Ovary (tissue), 7 donors: ENCODE measurements at regions not wholly inside any gene's neighbourhood (a gene's known extent, or its start where the extent isn't known, plus 50 kb on each side); places are given as distances from the start of the nearest gene placed in this dataset.

Source experiments
- DNase-seq, 5 donors: peaks; one replicate each; pipeline ENCODE4 v3.0.0-alpha.2; 2019 to 2020
- H3K27ac ChIP-seq, 2 donors: fragments of 200-600 bp; one replicate each; pipeline versions ENCODE4 v1.5.1 to v1.8.0; 2019 to 2022
- H3K27me3 ChIP-seq: fragments of 200-600 bp; one replicate; pipeline ENCODE4 v1.8.0; 2022
- H3K36me3 ChIP-seq: fragments of 200-600 bp; sonication (generic); one replicate; pipeline ENCODE4 v1.5.1; 2019
- H3K4me1 ChIP-seq: one replicate; pipeline ENCODE4 v1.8.1; 2013; ENCODE audit warnings: mild to moderate bottlenecking, moderate library complexity; ENCODE audit not compliant: insufficient read depth
- H3K4me3 ChIP-seq: fragments of 200-600 bp; sonication (generic); one replicate; pipeline ENCODE4 v1.5.1; 2017
- H3K9me3 ChIP-seq, 2 donors: fragments of 200-600 bp in 1 of 2; sonication (generic) in 1 of 2; one replicate each; pipeline versions ENCODE4 v1.5.1 to v1.8.1; 2013 to 2019; ENCODE audit warnings: mild to moderate bottlenecking in 1 of 2, moderate library complexity in 1 of 2
- CTCF ChIP-seq, 3 donors: fragments of 450-650 bp in 2 of 3; fragments of 200-600 bp in 1 of 3; IDR thresholded peaks; one replicate each; pipeline versions ENCODE4 v1.5.1 to v1.8.0; 2016 to 2022; ENCODE audit warnings: antibody characterized with exemption in 3 of 3, mild to moderate bottlenecking in 1 of 3
- EP300 ChIP-seq: sonication (generic); formaldehyde crosslinking; IDR thresholded peaks from one replicate; pipeline ENCODE4 v1.6.1; 2017; ENCODE audit warnings: antibody characterized with exemption
- POLR2A ChIP-seq: fragments of 450-650 bp; IDR thresholded peaks from one replicate; pipeline ENCODE4 v1.6.1; 2017; ENCODE audit warnings: antibody characterized with exemption, mild to moderate bottlenecking, moderate library complexity
- WGBS, 3 donors: extraction: QIAGEN DNeasy Blood & Tissue Kit in 1 of 3; methylation state at CpG; one replicate each; pipeline versions ENCODE4 v1.1.5 to v1.1.7; 2013 to 2017; 5-methylcytosine and 5-hydroxymethylcytosine counted together
- intact Hi-C, 4 donors: fragments of 100-400 bp; cut with DNase I; formaldehyde crosslinking; loops; one replicate each; pipeline versions ENCODE4 v1.11.0 to v1.15.1; 2022 to 2023
- donor health status: DM: no; HTN: no; CAD: no; lungs with moderate emphysema.
- donor health status: DM: no; HTN: no; CAD: no.
- donor health status: Bipolar disorder and iron deficiency.
- donor health status: DM: no; HTN: no; CAD: no.
- donor health status: DM: yes; HTN: yes; CAD: no.

GRCh38 chr21:31500982-31501381 is 156.9 kb upstream of the TIAM1 start:
- no peaks in the 10 kb centered on the region for H3K36me3 ChIP-seq
- intact Hi-C loops = no loop called here
- 58 to 62% (median 59%) methylated on average over 7 of the region's 7 CpGs for WGBS, 3 donors
- no peaks in the 10 kb centered on the region for H3K4me1 ChIP-seq
- H3K9me3 ChIP-seq = no peaks in the 10 kb centered on the region
- H3K27ac ChIP-seq = no peak overlapping the region
- no peaks in the 10 kb centered on the region for H3K27me3 ChIP-seq
- TF ChIP-seq POLR2A = no peak
- H3K4me3 ChIP-seq = no peak overlapping the region
- no peak for DNase-seq

GRCh38 chr21:31500071-31500470 is 156.0 kb upstream of the TIAM1 start:
- Histone ChIP-seq H3K4me1 (no peaks in the 10 kb centered on the region), H3K27ac (no peak overlapping the region), H3K36me3 (no peaks in the 10 kb centered on the region), H3K4me3 (no peak overlapping the region), H3K9me3 (no peaks in the 10 kb centered on the region), H3K27me3 (no peaks in the 10 kb centered on the region)
- intact Hi-C loops = no loop called here
- no peak for DNase-seq
- 83 to 86% (median 85%) methylated on average over 5 of the region's 5 CpGs for WGBS, 3 donors
- no peak for TF ChIP-seq EP300
- no peak for TF ChIP-seq POLR2A
- TF ChIP-seq CTCF (IDR thresholded peaks at IDR 0.05) = no peak

- Histone ChIP-seq H3K27me3 (no peaks in the 10 kb centered on the region), H3K27ac (no peak overlapping the region), H3K9me3 (no peaks in the 10 kb centered on the region), H3K4me1 (no peaks in the 10 kb centered on the region), H3K36me3 (no peaks in the 10 kb centered on the region), H3K4me3 (no peak overlapping the region)
- intact Hi-C loops = no loop called here
- DNase-seq = no peak
- 0 to 38% (median 0%) methylated on average over 1 of the region's 1 CpG for WGBS, 3 donors
- TF ChIP-seq EP300 = no peak
- TF ChIP-seq POLR2A = no peak
- TF ChIP-seq CTCF (IDR thresholded peaks at IDR 0.05) = no peak
These were observed 154.9 kb upstream of the TIAM1 start for GRCh38 chr21:31498985-31499384.

GRCh38 chr21:31497914-31498313 is 153.9 kb upstream of the TIAM1 start:
- 67 to 75% (median 75%) methylated on average over 3 of the region's 3 CpGs for WGBS, 3 donors

More at GRCh38 chr21:31497914-31498313, 153.9 kb upstream of the TIAM1 start:
- Histone ChIP-seq H3K27ac (no peak overlapping the region), H3K4me3 (no peak overlapping the region), H3K27me3 (no peaks in the 10 kb centered on the region), H3K36me3 (no peaks in the 10 kb centered on the region), H3K4me1 (no peaks in the 10 kb centered on the region), H3K9me3 (no peaks in the 10 kb centered on the region)
- intact Hi-C loops = no loop called here
- TF ChIP-seq EP300 (no peak), CTCF (IDR thresholded peaks at IDR 0.05) (no peak)
- no peak for DNase-seq
